HCT116 (cell line): ENCODE measurements at regions not wholly inside any gene's neighbourhood (a gene's known extent, or its start where the extent isn't known, plus 50 kb on each side); places are given as distances from the start of the nearest gene placed in this dataset.

Source experiments
- EGR1 ChIP-seq: IDR thresholded peaks from 2 replicates; pipeline ENCODE4 v1.6.1; 2012; ENCODE audit warnings: low read depth
- POLR2A ChIP-seq: IDR thresholded peaks from 2 replicates; pipeline ENCODE4 v1.7.0; 2011; ENCODE audit warnings: borderline replicate concordance; ENCODE audit not compliant: insufficient read depth, insufficient read length; ENCODE audit errors: extremely low read depth
- YY1 ChIP-seq: IDR thresholded peaks from 2 replicates; pipeline ENCODE4 v1.6.1; 2011; ENCODE audit warnings: low read length, low read depth, moderate library complexity, mild to moderate bottlenecking; ENCODE audit not compliant: insufficient replicate concordance; ENCODE audit errors: extremely low read depth
- TF ChIP-seq, protein P1 (sequence below), 3 experiments: fragments of 200-600 bp in 1 of 3; sonication (generic) in 1 of 3; IDR thresholded peaks in 2 of 3; conservative IDR thresholded peaks in 1 of 3; 2 replicates each; pipeline ENCODE4 v1.5.1; 2012 to 2017; ENCODE audit warnings: low read depth in 2 of 3, low read length in 2 of 3, antibody characterized with exemption in 1 of 3, borderline replicate concordance in 1 of 3, control low read depth in 1 of 3, mild to moderate bottlenecking in 1 of 3, mixed read lengths in 1 of 3, mixed run types in 1 of 3, moderate library complexity in 1 of 3; ENCODE audit not compliant: insufficient read depth in 1 of 3

DNA sequence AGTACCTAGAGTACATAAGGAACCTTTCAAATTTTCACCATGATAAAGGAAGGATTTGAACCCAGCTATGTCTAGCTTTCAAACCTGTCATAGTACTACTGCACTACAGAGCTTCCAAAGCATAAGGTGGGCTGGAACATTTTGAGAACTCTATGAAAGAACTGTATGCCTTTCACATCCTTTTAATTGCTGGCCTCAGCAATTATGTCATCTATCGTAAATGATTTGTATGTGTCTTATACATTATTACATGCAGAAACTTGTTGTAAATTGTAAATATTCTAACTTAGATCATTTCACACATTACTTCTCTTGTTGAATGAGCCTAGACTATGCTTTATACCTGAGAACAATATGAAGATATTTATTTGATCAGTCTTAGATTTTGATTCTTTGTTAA, 220.7 kb downstream of the HEPH start:
- TF ChIP-seq, protein P1, sequence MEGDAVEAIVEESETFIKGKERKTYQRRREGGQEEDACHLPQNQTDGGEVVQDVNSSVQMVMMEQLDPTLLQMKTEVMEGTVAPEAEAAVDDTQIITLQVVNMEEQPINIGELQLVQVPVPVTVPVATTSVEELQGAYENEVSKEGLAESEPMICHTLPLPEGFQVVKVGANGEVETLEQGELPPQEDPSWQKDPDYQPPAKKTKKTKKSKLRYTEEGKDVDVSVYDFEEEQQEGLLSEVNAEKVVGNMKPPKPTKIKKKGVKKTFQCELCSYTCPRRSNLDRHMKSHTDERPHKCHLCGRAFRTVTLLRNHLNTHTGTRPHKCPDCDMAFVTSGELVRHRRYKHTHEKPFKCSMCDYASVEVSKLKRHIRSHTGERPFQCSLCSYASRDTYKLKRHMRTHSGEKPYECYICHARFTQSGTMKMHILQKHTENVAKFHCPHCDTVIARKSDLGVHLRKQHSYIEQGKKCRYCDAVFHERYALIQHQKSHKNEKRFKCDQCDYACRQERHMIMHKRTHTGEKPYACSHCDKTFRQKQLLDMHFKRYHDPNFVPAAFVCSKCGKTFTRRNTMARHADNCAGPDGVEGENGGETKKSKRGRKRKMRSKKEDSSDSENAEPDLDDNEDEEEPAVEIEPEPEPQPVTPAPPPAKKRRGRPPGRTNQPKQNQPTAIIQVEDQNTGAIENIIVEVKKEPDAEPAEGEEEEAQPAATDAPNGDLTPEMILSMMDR (IDR thresholded peaks at IDR 0.05 in 2 of 3, conservative IDR thresholded peaks at IDR 0.05 in 1 of 3; ENCODE audit: borderline replicate concordance in 1 of 3, insufficient read depth in 1 of 3, low read depth in 2 of 3, low read length in 2 of 3): no peak
- TF ChIP-seq YY1 (no peak), EGR1 (no peak), POLR2A (no peak)
